Lung (tissue), 11 donors: ENCODE measurements at regions not wholly inside any gene's neighbourhood (a gene's known extent, or its start where the extent isn't known, plus 50 kb on each side); places are given as distances from the start of the nearest gene placed in this dataset.
A peak's percentile ranks its signal among the peaks of the same experiment; 100 is the strongest.

Source experiments
- ATAC-seq: fragments of 200-7000 bp; cut with Tn5 transposase; one replicate; pipeline ENCODE4 v1.9.1; 2020; ENCODE audit warnings: moderate number of reproducible peaks; ENCODE audit not compliant: insufficient read depth, low FRiP score
- DNase-seq, 3 donors: peaks; one replicate each; pipeline ENCODE4 v3.0.0-alpha.2; 2013 to 2017
- H3K27ac ChIP-seq, 2 donors: one replicate each; pipeline ENCODE4 v1.5.1; 2013; ENCODE audit warnings: mild to moderate bottlenecking in 2 of 2, moderate library complexity in 2 of 2, control low read depth in 1 of 2, inconsistent platforms in 1 of 2, low read depth in 1 of 2, low read length in 1 of 2
- H3K27me3 ChIP-seq, 3 donors: one replicate each; pipeline ENCODE4 v1.5.1; 2013; ENCODE audit warnings: low read length in 2 of 3; ENCODE audit not compliant: control insufficient read depth in 3 of 3, insufficient read depth in 3 of 3
- H3K36me3 ChIP-seq, 4 donors: one replicate each; pipeline ENCODE4 v1.5.1; 2013; ENCODE audit warnings: low read length in 4 of 4, mild to moderate bottlenecking in 1 of 4, moderate library complexity in 1 of 4; ENCODE audit not compliant: control insufficient read depth in 4 of 4, insufficient read depth in 4 of 4
- H3K4me1 ChIP-seq, 5 donors: one replicate each; pipeline ENCODE4 v1.5.1; 2013; ENCODE audit warnings: low read length in 5 of 5, mild to moderate bottlenecking in 2 of 5, moderate library complexity in 1 of 5; ENCODE audit not compliant: control insufficient read depth in 5 of 5, insufficient read depth in 5 of 5
- H3K4me3 ChIP-seq: one replicate; pipeline ENCODE4 v1.5.1; 2013; ENCODE audit warnings: mild to moderate bottlenecking, control low read depth, moderate library complexity
- H3K9ac ChIP-seq, 2 donors: one replicate each; pipeline ENCODE4 v1.5.1; 2013; ENCODE audit warnings: low read length in 2 of 2, control low read depth in 1 of 2; ENCODE audit not compliant: insufficient read depth in 1 of 2
- H3K9me3 ChIP-seq, 4 donors: one replicate each; pipeline ENCODE4 v1.5.1; 2013; ENCODE audit warnings: low read length in 3 of 4, mild to moderate bottlenecking in 1 of 4, moderate library complexity in 1 of 4; ENCODE audit not compliant: control insufficient read depth in 4 of 4, insufficient read depth in 3 of 4
- CTCF ChIP-seq: IDR thresholded peaks from 2 replicates; pipeline ENCODE4 v1.5.1; 2012; ENCODE audit warnings: mild to moderate bottlenecking; ENCODE audit errors: control extremely low read depth, extremely low read depth
- WGBS, 2 donors: extraction: QIAGEN DNeasy Blood & Tissue Kit; methylation state at CpG; one replicate each; pipeline ENCODE4 v1.1.7; 2013; 5-methylcytosine and 5-hydroxymethylcytosine counted together
- donor health status: control.
- donor health status: control.
- donor health status: Bipolar disorder and iron deficiency.
- donor health status: healthy.
- donor health status: DM: yes; HTN: yes; CAD: no.

GRCh38 chr12:16475521-16475920, 128.1 kb downstream of the MGST1 start:
- Histone ChIP-seq H3K4me1 (no peaks in the 10 kb centered on the region), H3K27me3 (no peaks in the 10 kb centered on the region), H3K36me3 (no peaks in the 10 kb centered on the region), H3K27ac (no peak overlapping the region), H3K4me3 (no peak overlapping the region), H3K9ac (no peak overlapping the region), H3K9me3 (no peaks in the 10 kb centered on the region)
- 60 to 85% methylated on average over 1 of the region's 1 CpG for WGBS, 2 donors
- ATAC-seq (peak; percentile 49), DNase-seq (no peak)
- TF ChIP-seq CTCF: no peak

- H3K27me3 ChIP-seq: no peaks in the 10 kb centered on the region
- no peak overlapping the region for H3K9ac ChIP-seq
- no peaks in the 10 kb centered on the region for H3K4me1 ChIP-seq
- WGBS, 2 donors: 93% methylated on average over 4 of the region's 4 CpGs
- H3K27ac ChIP-seq: no peak overlapping the region
- no peak overlapping the region for H3K4me3 ChIP-seq
- no peak for DNase-seq
- H3K36me3 ChIP-seq: no peaks in the 10 kb centered on the region
- peaks cover 0 to 3% (median 0%) of the 10 kb centered on the region in 4 donors for H3K9me3 ChIP-seq
- TF ChIP-seq CTCF: no peak
- ATAC-seq: no peak
Observed at GRCh38 chr12:16482726-16483125, 123.2 kb downstream of the LMO3 start.

GRCh38 chr12:16492240-16492639, 113.7 kb downstream of the LMO3 start:
- H3K4me3 ChIP-seq: no peak overlapping the region
- H3K9me3 ChIP-seq: no peaks in the 10 kb centered on the region
- no peak for ATAC-seq
- no peaks in the 10 kb centered on the region for H3K36me3 ChIP-seq
- DNase-seq: no peak
- WGBS, 2 donors: 82 to 84% methylated on average over 4 of the region's 4 CpGs
- H3K27ac ChIP-seq: no peak overlapping the region
- TF ChIP-seq CTCF: no peak
- no peak overlapping the region for H3K9ac ChIP-seq
- no peaks in the 10 kb centered on the region for H3K27me3 ChIP-seq
- H3K4me1 ChIP-seq: no peaks in the 10 kb centered on the region
